ENCODE measurements at regions not wholly inside any gene's neighbourhood (a gene's known extent, or its start where the extent isn't known, plus 50 kb on each side); places are given as distances from the start of the nearest gene placed in this dataset.
"Not testable (repeated sequence)": the region's sequence is repeated elsewhere in the genome, so short reads cannot be mapped to it uniquely, and the experiment has no call there.

DNA sequence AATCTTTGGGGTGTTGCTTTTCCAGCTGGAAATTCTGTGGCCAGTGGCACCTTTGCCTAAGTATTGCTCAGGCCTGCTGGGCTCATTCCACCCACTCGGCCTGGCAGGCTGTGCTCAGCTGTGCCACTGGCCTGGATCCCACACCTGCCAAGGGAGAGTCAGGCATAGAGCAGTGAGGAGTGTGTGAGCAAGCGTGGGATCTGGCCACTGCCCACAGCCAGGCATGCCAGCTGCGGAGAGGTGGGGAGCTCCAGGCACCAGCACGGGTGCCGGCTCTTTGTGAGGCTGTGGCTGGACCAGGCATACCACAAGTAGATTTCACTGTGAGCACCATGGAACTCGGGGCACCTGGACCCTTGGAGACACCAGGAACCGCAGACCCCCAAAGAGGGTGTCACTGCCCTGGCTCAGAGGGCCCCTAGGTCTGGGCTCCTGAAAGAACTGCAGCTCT, 118.1 kb upstream of the MAP2 start:
- DNase-seq (ENCODE audit: low read depth), result no peak

DNA sequence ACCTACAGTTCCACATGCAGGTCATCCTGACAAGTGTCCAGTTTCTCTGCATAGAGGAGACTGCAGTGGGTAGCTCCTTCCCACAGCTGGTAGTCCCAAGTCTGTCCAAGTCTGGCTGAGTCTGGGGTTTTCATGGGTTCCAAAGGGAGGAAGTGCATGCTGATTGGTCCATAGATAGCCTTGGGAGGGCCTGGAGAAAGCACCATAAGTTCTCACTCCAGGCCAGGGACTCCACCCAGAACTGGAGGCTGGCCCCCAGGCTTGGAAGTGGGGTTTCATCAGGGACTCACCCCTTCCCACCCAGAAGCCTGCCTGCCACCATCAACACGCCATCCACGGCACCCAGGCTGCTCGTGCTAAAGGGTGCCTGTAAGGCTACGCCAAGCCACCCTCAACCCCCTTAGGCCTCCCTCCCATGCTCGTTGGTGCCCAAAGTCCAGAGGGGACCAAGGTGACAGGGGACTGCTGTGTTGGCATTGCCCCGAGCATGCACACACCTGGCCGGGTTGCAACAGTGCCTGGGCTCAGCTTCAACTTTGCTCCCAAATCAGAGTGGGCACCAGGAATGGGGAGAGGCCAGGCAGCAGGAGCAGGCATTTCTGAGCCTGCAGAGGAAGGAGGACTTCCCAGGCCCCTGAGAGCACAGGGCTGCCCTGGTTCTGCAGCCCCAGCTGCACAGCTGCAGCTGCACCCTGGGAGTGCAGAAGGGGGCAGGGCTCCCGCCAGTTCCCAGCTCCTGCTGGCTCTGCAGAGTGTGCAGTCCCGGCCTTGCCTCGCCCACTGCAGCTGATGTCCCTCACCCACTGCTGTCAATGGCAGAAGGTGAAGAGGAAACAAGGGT, 116.5 kb upstream of the MAP2 start:
- no peak for DNase-seq (ENCODE audit: low read depth)

DNA sequence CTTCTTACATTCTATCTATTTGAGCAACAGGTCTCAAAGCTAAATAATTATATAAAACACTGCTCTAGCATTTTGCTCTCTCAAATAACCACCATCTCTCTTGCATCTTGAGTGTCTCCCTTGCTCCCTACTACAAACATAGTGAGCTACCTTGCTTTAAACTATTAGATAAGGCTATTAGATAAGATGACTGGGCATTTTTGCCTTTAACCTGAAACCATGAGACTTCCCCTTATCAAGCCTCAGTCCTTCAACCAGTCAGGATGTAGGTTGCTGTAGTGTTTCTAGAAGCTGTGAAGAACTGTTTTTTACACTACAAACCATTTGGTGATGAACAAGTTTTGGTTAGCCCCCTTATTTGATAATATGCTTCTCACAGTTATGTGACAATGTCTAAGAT, 115.4 kb upstream of the MAP2 start:
- no peak for DNase-seq (ENCODE audit: low read depth)

DNA sequence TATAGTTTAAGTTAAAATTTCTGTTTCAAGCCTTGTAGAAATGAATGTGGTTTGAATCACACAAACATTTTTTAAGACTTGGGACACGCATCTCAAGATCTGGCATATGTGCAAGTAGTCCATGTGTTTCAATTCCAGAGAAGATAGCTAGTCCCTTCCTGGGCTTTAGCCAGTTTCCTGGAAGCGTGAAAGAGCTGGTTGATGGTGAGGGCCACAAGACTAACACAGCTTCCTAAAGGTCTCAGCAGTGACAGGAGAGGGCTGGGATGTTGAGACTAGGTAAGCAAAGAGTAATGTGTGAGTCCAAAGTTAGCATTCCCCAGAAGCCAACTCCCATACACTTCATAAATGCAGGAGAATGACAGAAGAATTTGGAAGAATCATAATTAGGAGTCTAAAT, 111.9 kb upstream of the MAP2 start:
- no peak for DNase-seq (ENCODE audit: low read depth)

DNA sequence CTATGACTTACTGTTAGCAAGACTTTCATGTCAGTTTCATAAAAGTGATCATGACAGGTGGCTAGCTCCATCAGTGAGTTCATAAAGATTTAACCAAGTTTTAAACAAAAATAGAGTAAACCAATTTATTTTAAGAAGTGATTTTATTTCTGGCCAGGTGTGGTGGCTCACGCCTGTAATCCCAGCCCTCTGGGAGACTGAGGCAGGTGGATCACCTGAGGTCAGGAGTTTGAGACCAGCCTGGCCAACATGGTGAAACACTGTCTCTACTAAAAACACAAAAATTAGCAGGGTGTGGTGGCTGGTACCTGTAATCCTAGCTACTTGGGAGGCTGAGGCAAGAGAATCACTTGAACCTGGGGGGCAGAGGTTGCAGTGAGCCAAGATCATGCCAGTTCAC, 111.4 kb upstream of the MAP2 start:
- not testable (repeated sequence) for DNase-seq (ENCODE audit: low read depth)

DNA sequence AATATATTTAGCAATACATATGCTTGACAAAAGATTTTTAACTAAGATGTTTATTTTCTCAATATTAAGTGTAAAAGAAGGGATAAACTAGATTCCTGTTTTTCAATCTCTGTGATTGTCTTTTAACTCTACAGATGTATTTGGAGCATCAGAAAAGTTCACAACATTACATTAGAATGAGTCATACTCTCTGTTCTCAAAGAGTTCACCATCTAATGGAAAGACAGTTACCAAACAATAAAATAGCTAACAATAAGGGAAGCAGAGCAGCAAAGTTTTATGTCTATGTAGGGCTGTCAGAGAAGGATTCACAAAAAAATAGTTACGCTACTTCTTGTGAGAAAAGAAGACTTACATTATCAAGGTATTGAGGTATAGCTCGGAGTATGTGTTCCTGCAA, 109.2 kb upstream of the MAP2 start:
- DNase-seq (ENCODE audit: low read depth), result no peak

DNA sequence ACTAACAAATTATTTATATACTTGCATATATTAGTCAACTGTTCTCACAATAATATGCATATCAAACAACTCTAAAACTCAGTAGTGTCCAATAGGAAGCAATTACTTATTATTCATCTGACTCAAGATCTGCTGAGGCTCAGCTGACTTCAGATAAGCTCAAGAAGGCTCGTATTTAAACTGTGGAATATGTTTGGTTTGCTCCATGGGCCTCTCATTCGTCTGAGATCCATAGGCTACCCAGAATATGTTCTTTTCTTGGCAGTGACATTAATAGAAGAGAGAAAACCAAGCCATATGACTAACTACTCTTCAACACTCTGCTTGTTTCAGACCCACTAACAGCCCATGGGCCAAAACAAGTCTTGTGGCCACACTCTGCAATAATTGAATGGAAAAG, 107.7 kb upstream of the MAP2 start:
- DNase-seq (ENCODE audit: low read depth), result no peak

DNA sequence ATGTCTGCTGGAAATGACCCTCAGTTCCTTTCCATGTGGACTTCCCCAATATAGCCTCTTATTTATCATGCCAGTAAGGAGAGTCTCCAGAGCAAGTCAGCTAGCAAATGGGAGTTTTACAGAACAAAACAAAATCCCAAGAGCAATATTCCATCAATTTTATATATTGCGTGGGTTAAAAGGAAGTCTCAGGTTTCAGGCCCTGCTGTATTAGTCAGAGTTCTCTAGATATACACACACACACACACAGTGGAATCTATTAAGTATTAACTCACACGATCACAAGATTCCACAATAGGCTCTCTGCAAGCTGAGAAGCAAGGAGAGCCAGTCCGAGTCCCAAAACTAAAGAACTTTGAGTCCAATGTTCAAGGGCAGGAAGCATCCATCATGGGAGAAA, 102.8 kb upstream of the MAP2 start:
- DNase-seq (ENCODE audit: low read depth), result peak; percentile 1

DNA sequence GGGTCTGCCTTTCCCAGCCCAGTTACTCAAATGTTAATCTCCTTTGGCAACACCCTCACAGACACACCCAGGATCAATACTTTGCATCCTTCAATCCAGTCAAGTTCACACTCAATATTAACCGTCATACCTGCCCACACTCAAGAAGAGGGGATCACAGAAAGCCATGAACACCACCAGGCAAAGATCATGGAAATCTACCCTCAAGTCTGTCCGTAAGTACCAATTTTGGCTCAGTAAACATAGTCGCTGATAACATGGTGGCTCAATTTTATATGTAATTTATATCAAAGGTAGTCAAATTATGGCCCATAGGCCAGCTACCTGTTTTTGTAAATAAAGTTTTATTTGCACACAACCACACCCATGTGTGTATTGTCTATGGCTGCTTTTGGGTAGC, 102.3 kb upstream of the MAP2 start:
- no peak for DNase-seq (ENCODE audit: low read depth)

DNA sequence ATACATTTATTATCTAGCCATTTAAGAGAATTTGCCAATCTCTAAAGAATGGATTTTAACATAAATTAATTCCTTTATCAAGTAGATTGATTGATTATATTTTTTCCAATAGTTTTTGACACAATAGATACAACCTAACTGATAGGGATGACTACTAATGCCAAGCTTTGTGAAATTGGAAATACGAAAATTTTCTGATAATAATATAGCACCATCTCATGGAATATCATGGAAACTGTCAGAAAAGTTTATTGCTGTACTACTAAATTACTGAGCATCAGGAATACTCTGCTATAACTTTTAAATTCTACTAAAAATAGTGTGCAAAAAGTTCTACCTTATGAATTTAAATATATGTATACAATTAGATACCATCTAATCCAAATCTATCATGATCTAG, 101.8 kb upstream of the MAP2 start:
- no peak for DNase-seq (ENCODE audit: low read depth)

DNA sequence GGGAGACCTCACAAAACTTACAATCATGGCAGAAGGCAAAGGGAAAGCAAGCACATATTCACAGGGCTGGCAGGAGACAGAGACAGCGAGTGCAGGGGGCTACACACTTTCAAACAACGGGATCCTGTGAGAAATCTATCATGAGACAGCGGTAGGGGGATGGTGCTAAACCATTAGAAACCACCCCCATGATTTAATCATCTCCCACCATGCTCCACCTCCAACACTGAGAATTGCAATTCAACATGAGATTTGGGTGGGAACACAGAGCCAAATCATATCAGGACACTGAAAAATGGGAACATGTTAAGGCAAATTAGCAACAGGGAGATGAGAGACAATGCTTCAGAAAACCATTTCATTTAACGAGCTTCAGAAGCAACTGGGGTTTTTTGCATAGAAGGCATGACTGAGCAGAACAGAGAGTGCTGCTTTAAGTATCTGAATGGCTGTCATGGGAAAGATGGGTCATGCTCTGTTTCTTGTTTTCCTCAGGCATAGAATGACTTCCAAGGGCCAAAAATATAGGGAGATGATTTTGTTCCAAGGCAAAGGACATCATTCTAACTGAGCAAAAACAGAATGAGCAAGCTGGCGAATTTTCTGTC, 100.8 kb upstream of the MAP2 start:
- DNase-seq (ENCODE audit: low read depth), result no peak

DNA sequence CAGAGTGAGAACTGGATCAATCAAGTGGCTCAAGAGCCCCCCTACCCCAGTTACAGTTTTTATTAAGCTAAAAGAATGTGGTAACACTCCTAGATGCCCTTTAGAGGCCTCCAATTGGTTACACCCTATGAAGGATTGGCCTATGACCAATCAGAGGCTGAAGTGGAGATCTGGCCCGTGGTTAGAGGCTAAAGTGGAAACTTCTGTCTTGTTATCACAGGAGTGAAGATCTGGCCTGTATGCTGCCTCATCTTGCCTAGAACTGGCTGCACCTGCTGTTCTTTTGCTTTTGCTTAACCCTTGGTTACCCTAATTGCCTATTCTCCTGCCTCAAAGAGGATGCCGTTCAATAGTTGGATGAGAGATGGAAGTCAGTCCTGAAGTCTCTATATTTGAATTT, 100.1 kb upstream of the MAP2 start:
- DNase-seq (ENCODE audit: low read depth), result no peak

DNA sequence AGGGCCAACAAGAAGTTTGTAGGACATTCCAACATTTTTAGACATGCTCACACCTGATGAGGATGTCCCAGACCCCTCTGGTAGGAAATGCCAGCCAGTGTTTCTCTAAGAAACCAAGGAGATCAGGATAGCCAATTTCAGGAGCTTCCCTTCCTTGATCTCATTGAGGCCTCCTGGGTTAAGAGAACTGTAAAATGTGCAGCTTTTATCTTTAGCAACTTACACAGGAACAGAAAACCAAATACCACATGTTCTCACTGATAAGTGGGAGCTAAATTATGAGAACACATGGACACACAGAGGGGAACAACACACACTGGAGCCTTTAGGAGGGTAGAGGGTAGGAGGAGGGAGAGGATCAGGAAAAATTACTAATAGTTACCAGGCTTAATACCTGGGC, 99.6 kb upstream of the MAP2 start:
- no peak for DNase-seq (ENCODE audit: low read depth)

DNA sequence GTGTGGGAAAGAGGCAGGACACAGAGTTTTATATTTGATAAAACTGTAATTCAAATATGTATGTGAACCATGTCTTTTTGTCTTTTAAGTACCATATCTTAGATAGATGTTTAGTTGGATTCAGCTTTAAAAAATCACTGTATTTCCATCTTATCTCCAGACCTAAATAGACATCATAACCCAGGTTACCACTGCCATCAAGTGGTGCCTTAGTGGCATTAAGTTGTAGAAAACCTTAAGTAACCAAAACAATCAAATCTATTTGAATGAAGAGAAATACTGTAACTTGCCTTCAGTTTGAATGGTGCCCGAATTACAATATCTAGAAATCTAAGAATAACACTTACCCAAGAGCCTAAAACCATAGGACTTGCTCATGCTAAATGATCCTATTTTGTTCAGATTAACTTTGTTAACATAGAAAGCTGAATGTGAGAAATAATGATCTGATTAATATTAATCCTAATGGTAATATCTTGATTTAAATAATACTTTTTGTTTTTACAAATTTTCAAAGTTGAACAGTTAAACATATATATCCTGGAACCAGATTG, 92.5 kb upstream of the MAP2 start:
- DNase-seq (ENCODE audit: low read depth), result peak; percentile 33

DNA sequence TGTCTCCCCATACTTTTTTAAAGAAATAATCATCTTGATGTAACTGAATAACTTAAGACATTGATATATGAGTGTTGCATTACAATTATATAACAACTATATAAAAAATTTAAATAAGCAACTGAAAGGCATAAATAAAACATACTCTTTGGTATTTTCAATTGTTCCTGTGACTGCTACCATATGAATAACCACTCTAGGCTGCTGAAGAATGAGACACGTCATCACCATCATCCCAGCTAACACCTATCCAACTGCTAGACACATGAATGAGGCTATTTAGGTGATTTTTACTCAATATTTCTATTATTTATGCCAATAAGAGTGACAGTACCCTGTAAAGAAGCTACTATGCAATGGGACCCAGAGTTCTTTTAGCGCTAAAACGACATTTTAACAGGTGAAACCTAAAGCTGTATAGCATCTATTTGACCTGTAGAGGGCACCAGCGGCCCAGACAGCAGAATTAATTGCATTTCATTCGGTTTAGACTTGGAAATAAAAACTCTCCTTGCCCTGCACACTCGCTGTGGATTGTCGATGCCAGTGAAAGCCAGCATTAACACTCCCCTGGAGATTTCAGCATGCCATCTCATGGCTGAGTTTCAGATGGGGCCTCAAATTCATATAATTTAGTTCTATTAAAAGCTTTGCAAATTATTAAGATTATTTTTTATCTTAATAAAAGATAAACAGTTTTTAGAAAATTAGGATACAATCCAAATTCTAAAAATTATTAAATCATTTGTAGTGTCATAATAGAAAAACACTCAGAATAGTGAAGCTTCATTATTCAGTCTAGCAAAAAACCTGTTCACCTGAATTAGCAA, 89.4 kb upstream of the MAP2 start:
- peak; percentile 36 for DNase-seq (ENCODE audit: low read depth)

DNA sequence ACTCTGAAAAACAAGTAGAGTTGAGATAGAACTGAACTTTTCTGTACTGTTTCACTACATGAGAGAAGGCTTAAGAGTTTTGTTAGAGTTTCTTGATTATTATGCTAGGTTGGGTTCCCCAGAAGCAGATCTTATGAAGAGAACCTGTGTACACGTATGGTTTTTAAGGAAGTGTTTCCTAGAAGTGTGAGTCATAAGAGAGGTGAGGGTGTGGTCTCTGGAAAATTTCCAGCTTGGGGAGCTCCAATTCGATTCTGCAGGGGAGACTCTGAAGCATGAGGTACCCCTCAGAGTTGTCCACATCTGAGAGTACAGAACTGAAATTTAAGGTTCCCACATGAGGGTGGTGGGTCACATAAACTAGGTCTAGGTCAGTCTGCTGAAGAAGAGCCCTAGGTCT, 83.3 kb upstream of the MAP2 start:
- DNase-seq (ENCODE audit: low read depth), result no peak

DNA sequence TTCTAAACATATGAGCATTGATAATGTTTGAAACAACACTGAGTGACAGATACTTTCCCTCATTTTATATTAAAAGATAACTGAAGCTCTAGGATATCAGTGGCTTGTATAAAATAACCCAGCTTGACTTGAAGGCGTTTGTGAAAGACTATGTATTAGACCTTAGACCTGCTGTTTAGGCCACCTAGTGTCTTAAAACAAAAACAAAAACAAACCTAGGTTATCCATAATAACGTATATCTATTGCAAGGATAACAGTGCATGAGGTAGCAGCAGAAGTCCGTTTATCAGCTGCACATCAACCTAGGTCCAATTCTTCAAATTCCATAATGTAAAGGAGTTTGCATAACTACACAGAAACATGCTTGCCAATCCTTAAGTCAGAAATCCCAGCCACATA, 79.5 kb upstream of the MAP2 start:
- DNase-seq (ENCODE audit: low read depth), result no peak

DNA sequence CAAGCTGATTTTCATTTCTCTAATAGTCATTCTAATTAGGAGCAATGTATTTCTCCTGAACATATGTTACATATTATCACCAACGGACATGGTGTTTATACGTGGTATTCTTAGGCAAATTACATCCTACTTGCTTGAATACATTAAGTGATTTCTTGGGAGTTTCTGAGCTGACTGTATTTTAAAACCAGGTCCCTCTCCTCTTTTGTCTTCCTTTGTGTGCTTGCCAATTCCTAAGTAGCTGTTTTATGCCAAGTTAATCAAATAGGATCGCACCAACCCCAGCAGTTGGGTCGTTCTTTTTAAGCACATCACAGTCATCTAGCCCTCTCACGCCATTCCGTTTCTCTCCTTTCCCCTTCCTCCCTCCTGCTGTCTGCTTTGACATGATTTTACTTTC, 75.4 kb upstream of the MAP2 start:
- no peak for DNase-seq (ENCODE audit: low read depth)

DNA sequence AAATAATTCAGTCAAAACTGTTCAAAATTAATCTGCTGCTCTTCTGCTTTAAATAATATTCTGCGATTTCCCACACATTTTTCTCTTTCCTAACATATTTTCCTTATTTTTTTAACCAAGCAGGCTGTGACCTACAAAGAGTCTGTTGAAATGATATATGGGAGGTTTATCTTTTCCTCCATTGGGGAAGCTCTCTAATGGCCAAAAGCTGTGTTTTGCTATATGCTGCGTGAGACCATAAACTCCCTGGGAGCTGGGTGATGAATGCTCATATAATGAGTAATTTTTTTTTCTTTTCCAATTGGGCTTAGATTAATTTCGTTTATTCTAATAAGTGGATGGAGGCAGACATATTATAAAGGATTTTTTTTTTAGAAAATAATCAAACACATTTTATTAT, 72.2 kb upstream of the MAP2 start:
- DNase-seq (ENCODE audit: low read depth), result no peak

DNA sequence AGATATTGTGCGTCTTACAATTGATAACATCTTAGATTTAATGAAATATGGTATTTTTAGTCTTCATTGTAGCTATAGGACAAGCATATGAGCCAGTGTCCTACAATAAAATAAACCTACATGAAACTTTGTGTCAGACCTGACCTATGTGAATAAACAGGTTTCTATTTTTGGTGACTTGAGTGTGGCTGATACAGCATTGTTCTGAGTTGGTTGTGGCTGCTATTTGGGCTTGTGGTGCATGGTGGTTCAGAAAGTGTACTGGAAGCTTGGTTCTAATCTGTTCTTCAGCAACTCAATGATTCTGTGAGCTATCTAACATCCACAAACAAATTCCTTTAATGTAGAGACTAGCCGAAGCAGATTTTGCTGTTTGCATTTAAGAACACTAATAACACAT, 64.9 kb upstream of the MAP2 start:
- no peak for DNase-seq (ENCODE audit: low read depth)

DNA sequence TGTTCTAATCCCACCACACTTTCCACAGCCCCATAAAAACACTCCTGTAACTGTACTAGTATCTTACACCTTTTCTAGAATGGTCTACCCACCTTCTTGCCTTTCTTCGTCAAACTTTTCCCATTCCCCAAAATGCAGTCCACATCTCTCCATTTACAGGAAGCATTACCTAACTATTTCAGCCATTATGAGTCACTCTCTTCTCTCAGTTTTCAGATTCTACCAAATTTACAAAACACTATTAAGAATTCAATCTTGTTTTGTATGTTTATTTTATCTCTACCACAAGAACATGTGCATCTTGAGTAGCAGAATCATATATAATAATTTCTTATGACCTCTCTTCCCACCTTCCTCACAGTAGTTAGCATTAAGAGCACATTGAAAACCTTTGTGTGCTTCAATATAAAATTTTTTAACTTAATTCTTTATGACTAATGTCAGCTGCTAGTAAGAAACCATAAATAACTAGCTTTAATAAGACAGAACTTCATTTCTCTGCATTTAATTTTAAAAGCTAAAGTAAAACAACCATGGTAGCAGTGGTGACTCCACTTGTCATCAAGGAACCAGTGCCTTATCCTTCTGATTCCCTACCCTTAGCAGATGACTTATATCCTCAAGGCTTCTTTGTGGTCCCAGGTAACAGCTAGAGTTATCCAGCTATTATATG, 56.6 kb upstream of the MAP2 start:
- no peak for DNase-seq (ENCODE audit: low read depth)

DNA sequence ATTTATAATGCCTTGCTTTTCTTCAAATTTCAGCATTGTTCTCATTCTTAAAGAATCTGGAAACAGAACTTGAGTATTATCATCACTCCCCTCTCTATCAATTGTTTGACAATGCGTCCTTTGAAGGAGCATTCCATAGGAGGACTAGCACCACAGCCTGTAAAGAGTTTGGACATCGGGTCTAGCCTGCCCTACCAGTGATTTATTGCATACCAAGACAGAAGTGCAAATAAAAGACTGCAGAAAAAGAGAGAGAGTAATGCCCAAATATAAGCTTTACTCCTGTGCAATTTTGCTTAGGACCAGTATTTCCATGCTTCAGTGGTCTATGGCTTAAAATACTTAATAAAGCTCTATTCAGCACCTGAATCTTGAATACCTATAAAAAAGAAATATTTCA, 55.4 kb upstream of the MAP2 start:
- no peak for DNase-seq (ENCODE audit: low read depth)

All from fibroblast of the conjunctiva (primary cell).